Amygdala (tissue), 56 donors: ENCODE measurements at regions not wholly inside any gene's neighbourhood (a gene's known extent, or its start where the extent isn't known, plus 50 kb on each side); places are given as distances from the start of the nearest gene placed in this dataset.

Experiments
- DNase-seq, 56 donors: peaks; one replicate each; lab custom pipeline; 2025; lab: John Stamatoyannopoulos, UW

GRCh38 chr3:14332392-14332791 lies 70.0 kb upstream of the SLC6A6 start:
- no peak for DNase-seq

GRCh38 chr3:14333215-14333614 lies 69.2 kb upstream of the SLC6A6 start:
- DNase-seq: no peak

GRCh38 chr3:14333621-14334020 lies 68.8 kb upstream of the SLC6A6 start:
- DNase-seq: no peak

- DNase-seq: no peak
Observed at GRCh38 chr3:14334136-14334535, 68.3 kb upstream of the SLC6A6 start.

GRCh38 chr3:14334936-14335335 lies 67.5 kb upstream of the SLC6A6 start:
- no peak for DNase-seq

GRCh38 chr3:14335774-14336748 lies 66.3 kb upstream of the SLC6A6 start:
- no peak for DNase-seq

GRCh38 chr3:14336749-14337598 lies 65.4 kb upstream of the SLC6A6 start:
- DNase-seq: no peak

- no peak for DNase-seq
Observed at GRCh38 chr3:14337828-14338227, 64.6 kb upstream of the SLC6A6 start.

- DNase-seq: no peak
Observed at GRCh38 chr3:14338242-14338641, 64.2 kb upstream of the SLC6A6 start.

GRCh38 chr3:14338898-14339458 lies 63.4 kb upstream of the SLC6A6 start:
- DNase-seq: no peak

GRCh38 chr3:14340960-14341708 lies 61.3 kb upstream of the SLC6A6 start:
- DNase-seq: no peak

- no peak for DNase-seq
Observed at GRCh38 chr3:14343338-14344112, 58.9 kb upstream of the SLC6A6 start.

GRCh38 chr3:14344351-14344750 lies 58.1 kb upstream of the SLC6A6 start:
- DNase-seq: no peak

- DNase-seq: no peak
Observed at GRCh38 chr3:14345496-14346150, 56.8 kb upstream of the SLC6A6 start.

- DNase-seq: no peak
Observed at GRCh38 chr3:14346191-14346590, 56.2 kb upstream of the SLC6A6 start.

GRCh38 chr3:14346642-14347041 lies 55.8 kb upstream of the SLC6A6 start:
- no peak for DNase-seq

- no peak for DNase-seq
Observed at GRCh38 chr3:14347110-14347509, 55.3 kb upstream of the SLC6A6 start.

- peak in 5 of 56 donors; percentile 1 to 24 (median 4) for DNase-seq
Observed at GRCh38 chr3:14351617-14352001, 50.8 kb upstream of the SLC6A6 start.
